GM12878 (cell line): ENCODE measurements at regions not wholly inside any gene's neighbourhood (a gene's known extent, or its start where the extent isn't known, plus 50 kb on each side); places are given as distances from the start of the nearest gene placed in this dataset.

ENCODE experiments used
- CHD1 ChIP-seq: IDR thresholded peaks from 2 replicates; pipeline ENCODE4 v1.6.1; 2012; ENCODE audit warnings: low read depth, low read length, improper control_type of control experiment
- CHD4 ChIP-seq: fragments of 200-600 bp; sonication (generic); IDR thresholded peaks from 2 replicates; pipeline ENCODE4 v1.6.1; 2016; ENCODE audit warnings: mild to moderate bottlenecking
- CREM ChIP-seq: IDR thresholded peaks from 2 replicates; pipeline ENCODE4 v1.6.1; 2014; ENCODE audit warnings: antibody characterized with exemption, low read depth
- DPF2 ChIP-seq: fragments of 450-650 bp; IDR thresholded peaks from 2 replicates; pipeline ENCODE4 v1.6.1; 2017; ENCODE audit warnings: mild to moderate bottlenecking
- ESRRA ChIP-seq: IDR thresholded peaks from 2 replicates; pipeline ENCODE4 v1.6.1; 2012; ENCODE audit warnings: mild to moderate bottlenecking, low read length, improper control_type of control experiment
- FOXM1 ChIP-seq: IDR thresholded peaks from 2 replicates; pipeline ENCODE4 v1.6.1; 2012; ENCODE audit warnings: low read depth, mild to moderate bottlenecking, inconsistent platforms, low read length, moderate library complexity
- GABPA ChIP-seq: IDR thresholded peaks from 2 replicates; pipeline ENCODE4 v1.6.1; 2014; ENCODE audit warnings: antibody characterized with exemption, low read depth, mild to moderate bottlenecking, inconsistent platforms
- HDAC2 ChIP-seq: fragments of 200-600 bp; sonication (generic); IDR thresholded peaks from 2 replicates; pipeline ENCODE4 v1.6.1; 2017
- POLR2A ChIP-seq: IDR thresholded peaks from 2 replicates; pipeline ENCODE4 v1.6.1; 2011; ENCODE audit warnings: low read depth, mild to moderate bottlenecking, low read length
- TAF1 ChIP-seq: IDR thresholded peaks from 2 replicates; pipeline ENCODE4 v1.6.1; 2011; ENCODE audit warnings: mild to moderate bottlenecking, low read depth, low read length, borderline replicate concordance
- TF ChIP-seq, protein P1 (sequence below), 3 experiments: IDR thresholded peaks in 2 of 3; conservative IDR thresholded peaks in 1 of 3; 2 replicates each; pipeline ENCODE4 v1.5.1; 2011; ENCODE audit warnings: low read depth in 3 of 3, low read length in 3 of 3, mild to moderate bottlenecking in 3 of 3, control low read depth in 2 of 3, moderate library complexity in 2 of 3, inconsistent platforms in 1 of 3, mixed read lengths in 1 of 3; ENCODE audit not compliant: control insufficient read depth in 2 of 3, insufficient read depth in 1 of 3; ENCODE audit errors: extremely low read depth in 1 of 3
- TF ChIP-seq, protein P2 (sequence below): IDR thresholded peaks from 2 replicates; pipeline ENCODE4 v1.6.1; 2011; ENCODE audit warnings: low read depth, low read length, improper control_type of control experiment, borderline replicate concordance

- TF ChIP-seq CREM (no peak), DPF2 (no peak), HDAC2 (no peak), FOXM1 (no peak), ESRRA (no peak), CHD1 (no peak), POLR2A (no peak), GABPA (no peak), CHD4 (no peak), TAF1 (no peak)
- TF ChIP-seq, protein P1, sequence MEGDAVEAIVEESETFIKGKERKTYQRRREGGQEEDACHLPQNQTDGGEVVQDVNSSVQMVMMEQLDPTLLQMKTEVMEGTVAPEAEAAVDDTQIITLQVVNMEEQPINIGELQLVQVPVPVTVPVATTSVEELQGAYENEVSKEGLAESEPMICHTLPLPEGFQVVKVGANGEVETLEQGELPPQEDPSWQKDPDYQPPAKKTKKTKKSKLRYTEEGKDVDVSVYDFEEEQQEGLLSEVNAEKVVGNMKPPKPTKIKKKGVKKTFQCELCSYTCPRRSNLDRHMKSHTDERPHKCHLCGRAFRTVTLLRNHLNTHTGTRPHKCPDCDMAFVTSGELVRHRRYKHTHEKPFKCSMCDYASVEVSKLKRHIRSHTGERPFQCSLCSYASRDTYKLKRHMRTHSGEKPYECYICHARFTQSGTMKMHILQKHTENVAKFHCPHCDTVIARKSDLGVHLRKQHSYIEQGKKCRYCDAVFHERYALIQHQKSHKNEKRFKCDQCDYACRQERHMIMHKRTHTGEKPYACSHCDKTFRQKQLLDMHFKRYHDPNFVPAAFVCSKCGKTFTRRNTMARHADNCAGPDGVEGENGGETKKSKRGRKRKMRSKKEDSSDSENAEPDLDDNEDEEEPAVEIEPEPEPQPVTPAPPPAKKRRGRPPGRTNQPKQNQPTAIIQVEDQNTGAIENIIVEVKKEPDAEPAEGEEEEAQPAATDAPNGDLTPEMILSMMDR (IDR thresholded peaks at IDR 0.05 in 2 of 3, conservative IDR thresholded peaks at IDR 0.05 in 1 of 3; ENCODE audit: control insufficient read depth in 2 of 3, extremely low read depth in 1 of 3, insufficient read depth in 1 of 3, low read depth in 3 of 3, low read length in 3 of 3), result no peak
- TF ChIP-seq, protein P2, sequence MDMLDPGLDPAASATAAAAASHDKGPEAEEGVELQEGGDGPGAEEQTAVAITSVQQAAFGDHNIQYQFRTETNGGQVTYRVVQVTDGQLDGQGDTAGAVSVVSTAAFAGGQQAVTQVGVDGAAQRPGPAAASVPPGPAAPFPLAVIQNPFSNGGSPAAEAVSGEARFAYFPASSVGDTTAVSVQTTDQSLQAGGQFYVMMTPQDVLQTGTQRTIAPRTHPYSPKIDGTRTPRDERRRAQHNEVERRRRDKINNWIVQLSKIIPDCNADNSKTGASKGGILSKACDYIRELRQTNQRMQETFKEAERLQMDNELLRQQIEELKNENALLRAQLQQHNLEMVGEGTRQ, result no peak
These were observed 69.8 kb upstream of the ARL8B start for GRCh38 chr3:5052247-5052646.
